ENCODE measurements at regions not wholly inside any gene's neighbourhood (a gene's known extent, or its start where the extent isn't known, plus 50 kb on each side); places are given as distances from the start of the nearest gene placed in this dataset.
"Not testable (repeated sequence)": the region's sequence is repeated elsewhere in the genome, so short reads cannot be mapped to it uniquely, and the experiment has no call there.

GRCh38 chr13:90055121-90055520 is 1292.4 kb upstream of the MIR17HG start:
- Histone ChIP-seq H3K9me3 (no peaks in the 10 kb centered on the region), H3K27me3 (replicated peaks; ENCODE audit: insufficient read depth) (no peaks in the 10 kb centered on the region), H3K4me1 (ENCODE audit: control insufficient read depth in 1 of 2, low read depth in 2 of 2) (no peaks in the 10 kb centered on the region), H3K4me3 (no peak overlapping the region), H3K36me3 (no peaks in the 10 kb centered on the region), H3K27ac (no peak overlapping the region)
- DNase-seq (ENCODE audit: low spot score) = no peak
- ATAC-seq (ENCODE audit: insufficient number of reproducible peaks, low FRiP score, low read depth) = no peak
- no peak for TF ChIP-seq CTCF (IDR thresholded peaks at IDR 0.05)

- Histone ChIP-seq H3K4me3 (no peak overlapping the region), H3K27me3 (replicated peaks; ENCODE audit: insufficient read depth) (no peaks in the 10 kb centered on the region), H3K4me1 (ENCODE audit: control insufficient read depth in 1 of 2, low read depth in 2 of 2) (no peaks in the 10 kb centered on the region), H3K27ac (no peak overlapping the region), H3K36me3 (no peaks in the 10 kb centered on the region), H3K9me3 (no peaks in the 10 kb centered on the region)
- ATAC-seq (ENCODE audit: insufficient number of reproducible peaks, low FRiP score, low read depth) = no peak
- no peak for DNase-seq (ENCODE audit: low spot score)
- TF ChIP-seq CTCF (IDR thresholded peaks at IDR 0.05) = no peak
These were observed 1291.7 kb upstream of the MIR17HG start for GRCh38 chr13:90055760-90056159.

GRCh38 chr13:90064226-90064625 is 1283.3 kb upstream of the MIR17HG start:
- not testable (repeated sequence) for ATAC-seq (ENCODE audit: insufficient number of reproducible peaks, low FRiP score, low read depth); H3K27ac ChIP-seq; DNase-seq (ENCODE audit: low spot score); H3K4me3 ChIP-seq; H3K4me1 ChIP-seq (ENCODE audit: control insufficient read depth in 1 of 2, low read depth in 2 of 2); H3K27me3 ChIP-seq (replicated peaks; ENCODE audit: insufficient read depth); H3K36me3 ChIP-seq; H3K9me3 ChIP-seq

- Histone ChIP-seq H3K27ac (no peak overlapping the region), H3K4me1 (ENCODE audit: control insufficient read depth in 1 of 2, low read depth in 2 of 2) (no peaks in the 10 kb centered on the region), H3K9me3 (no peaks in the 10 kb centered on the region), H3K36me3 (no peaks in the 10 kb centered on the region), H3K4me3 (no peak overlapping the region), H3K27me3 (replicated peaks; ENCODE audit: insufficient read depth) (no peaks in the 10 kb centered on the region)
- no peak for TF ChIP-seq CTCF (IDR thresholded peaks at IDR 0.05)
- no peak for ATAC-seq (ENCODE audit: insufficient number of reproducible peaks, low FRiP score, low read depth)
- DNase-seq (ENCODE audit: low spot score) = no peak
These were observed 1278.8 kb upstream of the MIR17HG start for GRCh38 chr13:90068658-90069057.

GRCh38 chr13:90070362-90070761 is 1277.1 kb upstream of the MIR17HG start:
- TF ChIP-seq CTCF (IDR thresholded peaks at IDR 0.05) = no peak
- DNase-seq (ENCODE audit: low spot score) = no peak
- H3K36me3 ChIP-seq = no peaks in the 10 kb centered on the region
- H3K4me3 ChIP-seq = no peak overlapping the region
- no peak for ATAC-seq (ENCODE audit: insufficient number of reproducible peaks, low FRiP score, low read depth)
- H3K4me1 ChIP-seq (ENCODE audit: control insufficient read depth in 1 of 2, low read depth in 2 of 2) = no peaks in the 10 kb centered on the region
- no peaks in the 10 kb centered on the region for H3K27me3 ChIP-seq (replicated peaks; ENCODE audit: insufficient read depth)
- H3K9me3 ChIP-seq = no peaks in the 10 kb centered on the region
- H3K27ac ChIP-seq = no peak overlapping the region

GRCh38 chr13:90070837-90071525 is 1276.5 kb upstream of the MIR17HG start:
- H3K9me3 ChIP-seq = no peaks in the 10 kb centered on the region
- H3K27ac ChIP-seq = no peak overlapping the region
- no peak overlapping the region for H3K4me3 ChIP-seq
- no peak for TF ChIP-seq CTCF (IDR thresholded peaks at IDR 0.05)
- H3K27me3 ChIP-seq (replicated peaks; ENCODE audit: insufficient read depth) = no peaks in the 10 kb centered on the region
- DNase-seq (ENCODE audit: low spot score) (no peak), ATAC-seq (ENCODE audit: insufficient number of reproducible peaks, low FRiP score, low read depth) (no peak)
- no peaks in the 10 kb centered on the region for H3K4me1 ChIP-seq (ENCODE audit: control insufficient read depth in 1 of 2, low read depth in 2 of 2)
- H3K36me3 ChIP-seq = no peaks in the 10 kb centered on the region

All from thoracic aorta (tissue), 2 donors.